GM23338 (cell line): ENCODE measurements at regions not wholly inside any gene's neighbourhood (a gene's known extent, or its start where the extent isn't known, plus 50 kb on each side); places are given as distances from the start of the nearest gene placed in this dataset.

Experiments
- CTCF ChIP-seq, 2 experiments: fragments of 200-600 bp in 1 of 2; sonication (generic) in 1 of 2; conservative IDR thresholded peaks; 2 replicates each; pipeline versions ENCODE4 v1.5.1 to v1.6.1; 2016 to 2017; ENCODE audit warnings: antibody characterized with exemption in 2 of 2, low read depth in 2 of 2, mild to moderate bottlenecking in 2 of 2, moderate library complexity in 1 of 2
- EZH2 ChIP-seq: fragments of 200-600 bp; sonication (generic); IDR thresholded peaks from one replicate; pipeline ENCODE4 v1.8.0; 2017; ENCODE audit warnings: antibody characterized with exemption, mild to moderate bottlenecking, low read depth; ENCODE audit not compliant: unreplicated experiment
- JUNB ChIP-seq: IDR thresholded peaks from one replicate; pipeline ENCODE4 v1.6.1; 2016; ENCODE audit warnings: antibody characterized with exemption; ENCODE audit not compliant: unreplicated experiment
- POLR2AphosphoS5 ChIP-seq: IDR thresholded peaks from 2 replicates; pipeline ENCODE4 v1.6.1; 2016; ENCODE audit warnings: antibody characterized with exemption, low read depth
- REST ChIP-seq: IDR thresholded peaks from one replicate; pipeline ENCODE4 v1.6.1; 2018; ENCODE audit warnings: antibody characterized with exemption; ENCODE audit not compliant: unreplicated experiment
- ZNF331 ChIP-seq: fragments of 250-450 bp; sonication (Bioruptor Pico); IDR thresholded peaks from 2 replicates; pipeline ENCODE4 v1.5.0; 2020; ENCODE audit warnings: low read depth, mild to moderate bottlenecking, moderate library complexity

DNA sequence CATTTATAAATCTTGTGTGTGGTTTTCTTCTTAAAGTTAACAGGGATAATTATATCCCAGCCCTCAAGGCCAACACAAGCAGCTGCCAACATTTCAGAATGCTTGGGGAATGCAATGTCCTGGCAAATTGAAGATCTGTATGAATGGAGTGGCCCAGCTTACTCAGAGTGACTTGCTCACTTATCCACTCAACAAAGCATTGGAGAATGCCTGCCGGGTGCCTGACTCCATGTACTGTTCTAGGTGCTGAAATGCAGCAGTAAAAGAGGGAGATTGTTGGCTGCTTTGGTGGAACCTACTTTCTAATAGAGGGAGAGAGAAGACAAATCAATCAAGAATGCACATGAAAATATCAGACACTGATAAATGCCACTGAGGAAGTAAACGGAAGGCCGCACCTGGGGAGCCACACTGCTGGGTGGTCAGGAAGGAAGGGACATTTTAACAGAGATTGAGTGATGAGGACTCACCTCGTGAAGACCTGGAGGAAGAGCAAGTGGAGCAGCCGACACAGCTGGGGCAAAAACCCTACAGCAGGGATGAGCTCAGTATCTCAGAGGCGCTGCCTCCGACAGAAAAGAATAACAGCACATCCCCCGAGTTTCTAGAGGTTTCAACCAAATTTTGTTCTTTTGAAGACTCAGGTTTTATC, 61.2 kb upstream of the VASH1 start:
- TF ChIP-seq CTCF (conservative IDR thresholded peaks at IDR 0.05; ENCODE audit: low read depth in 2 of 2) (no peak), EZH2 (no peak), REST (no peak), POLR2AphosphoS5 (no peak), ZNF331 (no peak), JUNB (no peak)
